A673 (cell line): ENCODE measurements at regions not wholly inside any gene's neighbourhood (a gene's known extent, or its start where the extent isn't known, plus 50 kb on each side); places are given as distances from the start of the nearest gene placed in this dataset.

ENCODE experiments used
- BruUV-seq: library from RNA; stranded (reverse); fragments of 400-500 nt; replicated peaks from 2 replicates; lab custom pipeline; 2021; lab: Mats Ljungman, UMichigan
- CTCF ChIA-PET: fragments of 300-600 bp; sonication (Branson Sonifier 250); formaldehyde crosslinking; loops from one replicate; lab custom pipeline; 2022; ENCODE audit warnings: antibody characterized with exemption; lab: Charles Lee
- POLR2A ChIA-PET: fragments of 300-600 bp; sonication (Branson Sonifier 250); formaldehyde crosslinking; loops from one replicate; lab custom pipeline; 2022; ENCODE audit warnings: antibody characterized with exemption; ENCODE audit not compliant: low non-redundant PET; lab: Charles Lee
- DNase-seq: peaks from one replicate; pipeline ENCODE4 v3.0.0-alpha.2; 2015; ENCODE audit warnings: low spot score
- H3K27ac ChIP-seq: fragments of 200-600 bp; sonication (generic); 2 replicates; pipeline ENCODE4 v1.5.1; 2016; ENCODE audit warnings: mixed run types, low read depth, mild to moderate bottlenecking, mixed read lengths, antibody characterized with exemption, low read length; ENCODE audit not compliant: poor library complexity, severe bottlenecking
- H3K27me3 ChIP-seq: fragments of 200-600 bp; sonication (generic); replicated peaks from 2 replicates; pipeline ENCODE4 v1.6.1; 2017; ENCODE audit warnings: mixed run types, low read depth, mild to moderate bottlenecking, mixed read lengths, antibody characterized with exemption, low read length; ENCODE audit not compliant: insufficient read depth, poor library complexity
- H3K36me3 ChIP-seq: fragments of 200-600 bp; sonication (generic); 2 replicates; pipeline ENCODE4 v1.6.1; 2016; ENCODE audit warnings: mixed run types, mild to moderate bottlenecking, mixed read lengths, antibody characterized with exemption, low read length; ENCODE audit not compliant: insufficient read depth, poor library complexity, severe bottlenecking
- H3K4me1 ChIP-seq: fragments of 200-600 bp; sonication (generic); 2 replicates; pipeline ENCODE4 v1.6.1; 2017; ENCODE audit warnings: mixed run types, mild to moderate bottlenecking, mixed read lengths, antibody characterized with exemption, low read length; ENCODE audit not compliant: insufficient read depth, poor library complexity, severe bottlenecking
- H3K4me3 ChIP-seq: fragments of 200-600 bp; sonication (generic); 2 replicates; pipeline ENCODE4 v1.5.1; 2016; ENCODE audit warnings: low read depth, mixed run types, mild to moderate bottlenecking, mixed read lengths, low read length; ENCODE audit not compliant: poor library complexity, severe bottlenecking
- H3K9me3 ChIP-seq: fragments of 200-600 bp; sonication (generic); 2 replicates; pipeline ENCODE4 v1.6.1; 2016; ENCODE audit warnings: mixed run types, low read depth, mild to moderate bottlenecking, mixed read lengths, antibody characterized with exemption, low read length; ENCODE audit not compliant: poor library complexity, severe bottlenecking
- EZH2 ChIP-seq: fragments of 200-600 bp; sonication (generic); IDR thresholded peaks from 2 replicates; pipeline ENCODE4 v1.6.1; 2017; ENCODE audit warnings: borderline replicate concordance, low read depth, mild to moderate bottlenecking, mixed read lengths, antibody characterized with exemption, low read length; ENCODE audit not compliant: poor library complexity, severe bottlenecking
- intact Hi-C: fragments of 100-400 bp; cut with micrococcal nuclease; formaldehyde crosslinking; loops from one replicate; pipeline ENCODE4 v1.10.0; 2022; ENCODE audit not compliant: unreplicated experiment
- TF ChIP-seq, protein P1 (sequence below): fragments of 300-800, 200-600 bp; sonication (generic); conservative IDR thresholded peaks from 2 replicates; pipeline ENCODE4 v1.5.1; 2017; ENCODE audit warnings: low read depth, mild to moderate bottlenecking, antibody characterized with exemption, low read length, moderate library complexity, mixed read lengths

DNA sequence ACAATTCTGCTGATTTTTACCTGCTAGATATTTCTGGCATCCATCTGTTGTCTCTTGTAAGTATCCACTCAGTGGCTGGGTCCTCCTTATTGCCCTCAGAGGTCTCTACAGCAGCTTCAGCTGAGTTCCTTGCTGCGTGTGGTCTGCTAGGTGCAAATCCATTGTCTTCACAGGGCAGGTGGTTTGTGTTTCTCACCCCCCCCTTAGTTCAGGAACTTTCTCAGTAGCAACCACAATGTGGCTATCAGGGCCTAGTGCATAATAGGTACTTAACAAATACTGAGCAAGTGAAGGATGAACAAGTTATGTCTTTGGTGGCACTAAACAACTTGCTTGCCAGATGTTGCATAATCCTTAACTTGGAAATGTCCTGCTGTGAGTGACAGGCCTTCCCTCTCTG, 96.7 kb upstream of the KLHL25 start:
- ChIA-PET CTCF (no interaction called here), POLR2A (no interaction called here)
- Histone ChIP-seq H3K9me3 (no peaks in the 10 kb centered on the region), H3K4me3 (no peak overlapping the region), H3K27me3 (peaks cover 20% of the 10 kb centered on the region), H3K36me3 (no peaks in the 10 kb centered on the region), H3K27ac (no peak overlapping the region), H3K4me1 (peaks cover 11% of the 10 kb centered on the region)
- intact Hi-C loops: no loop called here
- TF ChIP-seq, protein P1, sequence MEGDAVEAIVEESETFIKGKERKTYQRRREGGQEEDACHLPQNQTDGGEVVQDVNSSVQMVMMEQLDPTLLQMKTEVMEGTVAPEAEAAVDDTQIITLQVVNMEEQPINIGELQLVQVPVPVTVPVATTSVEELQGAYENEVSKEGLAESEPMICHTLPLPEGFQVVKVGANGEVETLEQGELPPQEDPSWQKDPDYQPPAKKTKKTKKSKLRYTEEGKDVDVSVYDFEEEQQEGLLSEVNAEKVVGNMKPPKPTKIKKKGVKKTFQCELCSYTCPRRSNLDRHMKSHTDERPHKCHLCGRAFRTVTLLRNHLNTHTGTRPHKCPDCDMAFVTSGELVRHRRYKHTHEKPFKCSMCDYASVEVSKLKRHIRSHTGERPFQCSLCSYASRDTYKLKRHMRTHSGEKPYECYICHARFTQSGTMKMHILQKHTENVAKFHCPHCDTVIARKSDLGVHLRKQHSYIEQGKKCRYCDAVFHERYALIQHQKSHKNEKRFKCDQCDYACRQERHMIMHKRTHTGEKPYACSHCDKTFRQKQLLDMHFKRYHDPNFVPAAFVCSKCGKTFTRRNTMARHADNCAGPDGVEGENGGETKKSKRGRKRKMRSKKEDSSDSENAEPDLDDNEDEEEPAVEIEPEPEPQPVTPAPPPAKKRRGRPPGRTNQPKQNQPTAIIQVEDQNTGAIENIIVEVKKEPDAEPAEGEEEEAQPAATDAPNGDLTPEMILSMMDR: no peak
- no peak for TF ChIP-seq EZH2
- peak; percentile 17 for DNase-seq
- no TSS peak for BruUV-seq

DNA sequence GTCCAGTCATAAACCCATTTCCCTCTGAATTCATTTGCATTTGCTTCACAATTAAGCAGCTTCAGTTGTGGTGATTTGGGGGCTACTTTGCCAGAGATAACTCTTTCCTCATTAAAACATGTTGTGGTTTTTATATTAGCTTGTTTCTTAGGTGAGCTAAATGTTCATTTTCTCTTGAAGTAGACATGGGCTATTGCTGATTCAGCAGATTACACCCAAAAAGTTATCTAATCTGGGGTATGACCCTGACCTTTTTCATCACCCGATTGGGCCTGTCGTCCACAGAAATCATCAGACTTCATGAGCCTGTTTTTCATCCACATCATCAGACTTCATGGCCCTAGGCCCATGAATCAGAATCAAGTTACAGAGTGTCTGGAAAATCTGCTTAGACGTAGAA, 97.5 kb upstream of the KLHL25 start:
- intact Hi-C loops: no loop called here
- Histone ChIP-seq H3K4me1 (peaks cover 11% of the 10 kb centered on the region), H3K27ac (no peak overlapping the region), H3K36me3 (no peaks in the 10 kb centered on the region), H3K4me3 (no peak overlapping the region), H3K27me3 (peaks cover 20% of the 10 kb centered on the region), H3K9me3 (no peaks in the 10 kb centered on the region)
- ChIA-PET POLR2A (no interaction called here), CTCF (no interaction called here)
- no TSS peak for BruUV-seq
- no peak for DNase-seq
- TF ChIP-seq, protein P1: no peak
- TF ChIP-seq EZH2: no peak

DNA sequence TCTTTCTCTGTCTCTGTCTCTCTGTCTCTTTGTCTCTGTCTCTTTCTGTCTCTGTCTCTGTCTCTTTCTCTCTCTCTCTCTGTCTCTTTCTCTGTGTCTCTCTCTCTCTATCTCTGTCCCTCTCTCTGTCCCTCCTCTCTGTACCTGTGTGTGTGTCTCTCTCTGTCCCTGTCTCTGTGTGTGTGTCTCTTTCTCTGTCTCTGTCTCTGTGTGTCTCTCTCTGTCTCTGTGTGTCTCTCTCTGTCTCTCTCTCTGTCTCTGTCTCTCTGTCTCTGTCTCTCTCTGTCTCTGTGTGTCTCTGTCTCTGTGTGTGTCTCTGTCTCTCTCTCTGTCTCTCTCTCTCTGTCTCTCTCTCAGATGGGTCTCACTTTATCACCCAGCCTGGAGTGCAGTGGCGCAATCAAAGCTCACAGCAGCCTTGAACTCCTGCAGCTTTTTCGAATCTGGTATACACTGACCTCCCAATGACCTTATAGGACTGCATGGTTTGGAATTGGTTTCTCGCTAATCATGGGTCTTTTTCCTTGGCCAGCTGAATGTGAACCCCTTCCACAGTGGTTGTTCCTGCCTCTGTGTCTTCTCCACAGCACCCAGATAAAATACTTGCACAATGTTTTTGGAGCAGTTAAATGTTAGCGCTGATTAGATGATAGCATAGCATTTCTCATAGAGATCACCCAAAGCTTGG, 102.6 kb upstream of the KLHL25 start:
- H3K27ac ChIP-seq: no peak overlapping the region
- H3K27me3 ChIP-seq: peaks cover 8% of the 10 kb centered on the region
- no peak for DNase-seq
- H3K4me3 ChIP-seq: no peak overlapping the region
- ChIA-PET POLR2A (no interaction called here), CTCF (no interaction called here)
- TF ChIP-seq EZH2: no peak
- TF ChIP-seq, protein P1: no peak
- no peaks in the 10 kb centered on the region for H3K36me3 ChIP-seq
- intact Hi-C loops: no loop called here
- BruUV-seq: no TSS peak
- H3K9me3 ChIP-seq: no peaks in the 10 kb centered on the region
- no peaks in the 10 kb centered on the region for H3K4me1 ChIP-seq
